CD4-positive, alpha-beta T cell treated with Interleukin-4 for 1 hour (primary cell): ENCODE measurements at regions not wholly inside any gene's neighbourhood (a gene's known extent, or its start where the extent isn't known, plus 50 kb on each side); places are given as distances from the start of the nearest gene placed in this dataset.
"Not testable (repeated sequence)": the region's sequence is repeated elsewhere in the genome, so short reads cannot be mapped to it uniquely, and the experiment has no call there.

Experiments
- DNase-seq, 2 donors: peaks; one replicate each; pipeline ENCODE4 v3.0.0-alpha.2; 2020 to 2022

- no peak for DNase-seq
Measured at GRCh38 chr10:109727436-109727835, 195.9 kb downstream of the XPNPEP1 start.

- DNase-seq, result no peak
Measured at GRCh38 chr10:109726473-109726872, 196.8 kb downstream of the XPNPEP1 start.

DNA sequence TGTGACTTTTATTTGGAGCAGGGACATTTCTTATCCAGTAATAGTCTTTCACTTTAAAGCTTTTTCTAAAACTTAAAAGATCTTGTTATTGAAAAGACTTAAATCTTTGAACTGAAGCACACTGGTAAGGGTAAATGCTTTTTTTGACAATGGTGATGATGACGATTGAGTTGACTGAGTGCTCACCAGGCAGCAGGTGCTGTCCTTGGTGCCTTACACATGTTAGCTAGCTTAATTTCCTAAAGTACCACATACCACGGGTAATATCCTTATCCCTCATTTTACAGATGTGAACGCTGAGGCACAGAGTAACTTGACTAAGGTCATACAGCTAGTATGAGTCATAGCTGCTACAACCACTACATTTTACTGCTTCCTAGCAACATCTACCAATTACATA lies 200.0 kb downstream of the XPNPEP1 start:
- no peak for DNase-seq

- DNase-seq, result no peak
Measured at GRCh38 chr10:109721453-109722064, 201.8 kb downstream of the XPNPEP1 start.

DNA sequence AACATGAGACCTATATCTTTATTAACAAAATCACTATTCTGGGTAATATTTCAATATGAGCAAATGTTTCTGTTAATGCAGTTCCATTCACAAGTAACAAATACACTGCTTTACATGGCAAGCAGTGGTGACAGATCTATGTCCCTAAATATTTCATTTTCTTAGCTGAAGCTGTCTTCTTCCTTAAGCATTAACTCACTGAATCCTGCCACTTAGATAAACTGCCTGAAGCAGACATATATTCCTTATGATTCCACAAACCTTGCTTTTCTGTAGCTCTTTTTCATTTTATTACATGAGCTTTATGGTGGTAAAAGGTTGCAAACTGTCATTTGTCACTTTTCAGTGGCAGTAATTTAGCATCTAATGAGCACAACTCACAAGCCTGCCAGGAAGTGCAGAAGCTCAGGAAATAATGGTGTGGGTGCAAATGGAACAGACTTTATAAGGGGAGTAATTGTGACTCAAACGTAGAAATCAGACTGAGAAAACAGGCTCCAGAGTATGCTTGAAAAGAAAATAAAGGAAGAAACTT lies 217.2 kb downstream of the XPNPEP1 start:
- DNase-seq, result no peak

GRCh38 chr10:109701633-109702215 lies 221.6 kb downstream of the XPNPEP1 start:
- DNase-seq, result no peak

DNA sequence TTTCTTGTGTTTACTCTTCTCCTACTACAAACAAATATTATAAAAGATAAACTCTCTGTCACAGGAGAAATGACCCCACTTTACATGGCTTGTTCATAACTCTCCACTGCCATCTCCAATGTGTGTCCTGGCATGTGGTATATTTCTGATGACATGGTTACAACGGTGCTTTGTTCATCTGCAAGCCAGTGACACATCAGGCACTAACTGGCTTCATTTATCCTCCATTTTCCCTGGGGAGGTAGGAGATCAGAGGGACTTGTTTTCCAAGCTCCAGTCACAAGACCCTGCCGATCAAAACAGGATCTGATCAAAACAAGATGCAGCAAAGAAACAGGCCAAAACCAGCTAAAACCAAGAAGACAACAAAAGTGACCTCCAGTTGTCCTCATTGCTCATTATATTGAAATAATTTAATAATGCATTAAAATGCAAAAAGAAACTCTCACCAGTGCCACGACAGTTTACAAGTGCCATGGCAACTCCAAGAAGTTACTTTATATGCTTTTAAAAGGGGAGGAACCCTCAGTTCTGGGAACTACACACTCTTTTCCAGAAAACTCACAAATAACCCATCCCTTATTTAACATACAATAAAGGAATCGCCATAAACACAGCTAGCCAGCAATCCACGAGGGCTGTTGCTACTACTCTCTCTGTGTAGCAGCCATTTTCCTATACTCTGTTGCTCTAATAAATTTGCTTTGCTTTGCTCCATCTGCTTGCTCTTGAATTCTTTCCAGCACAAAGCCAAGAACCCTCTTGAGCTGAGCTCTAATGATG lies 224.2 kb downstream of the XPNPEP1 start:
- DNase-seq, result no peak

DNA sequence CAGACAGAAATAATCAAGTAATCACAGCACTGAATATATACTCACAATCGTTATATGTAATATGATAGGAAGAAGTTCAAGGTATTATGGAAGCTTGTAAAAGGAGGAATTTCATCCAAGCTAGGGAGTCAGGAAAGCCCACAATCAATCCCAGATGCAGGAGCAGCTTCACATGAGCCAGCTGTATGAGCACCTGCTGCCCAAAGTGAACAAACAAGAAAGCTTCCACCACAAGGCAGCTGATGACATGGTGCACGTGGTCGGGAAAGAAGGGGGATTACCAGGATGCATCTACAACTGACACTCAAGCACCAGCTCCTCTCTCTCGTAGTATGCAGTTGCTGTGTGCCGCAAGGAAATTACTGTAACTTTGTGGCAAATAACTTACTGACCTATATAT lies 225.2 kb downstream of the XPNPEP1 start:
- no peak for DNase-seq

- DNase-seq, result no peak
Measured at GRCh38 chr10:109696981-109697775, 226.1 kb downstream of the XPNPEP1 start.

DNA sequence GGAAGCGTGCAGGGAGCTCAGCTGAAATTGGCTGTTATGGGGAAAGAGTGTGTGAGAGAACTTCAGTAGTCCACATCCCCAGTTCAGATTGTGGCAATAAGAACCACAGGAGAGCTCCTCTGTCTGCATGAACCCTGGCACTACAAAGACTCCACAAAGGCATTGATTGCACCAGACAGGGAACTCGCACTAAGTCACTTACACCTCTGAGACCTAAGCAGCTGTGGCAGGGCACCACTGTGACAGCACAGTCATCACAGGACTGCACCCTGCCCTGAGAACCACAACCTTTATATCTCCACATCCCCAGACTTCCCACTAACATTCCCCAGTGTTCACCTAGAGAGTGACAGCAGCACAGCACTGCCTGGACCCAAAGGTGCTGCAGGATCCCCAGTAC lies 226.8 kb downstream of the XPNPEP1 start:
- no peak for DNase-seq

DNA sequence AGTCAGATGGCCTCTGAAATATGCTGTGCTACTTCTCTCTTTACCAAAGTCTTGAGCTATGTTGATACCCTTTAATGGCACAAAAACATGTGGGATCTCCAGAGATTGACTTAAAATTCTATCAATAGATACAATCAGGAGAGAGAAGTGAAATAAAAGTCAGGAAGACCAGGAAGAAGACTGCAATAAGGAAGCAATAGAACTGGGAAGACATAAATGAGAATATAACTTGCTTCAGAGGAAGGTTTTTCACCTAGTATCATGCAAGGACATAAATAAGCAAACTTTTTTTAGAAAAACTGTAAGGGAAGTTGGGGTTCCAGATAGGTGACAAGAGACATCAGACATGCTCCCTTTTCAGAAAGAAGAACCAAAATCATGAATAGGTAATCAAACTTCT lies 227.3 kb downstream of the XPNPEP1 start:
- no peak for DNase-seq

DNA sequence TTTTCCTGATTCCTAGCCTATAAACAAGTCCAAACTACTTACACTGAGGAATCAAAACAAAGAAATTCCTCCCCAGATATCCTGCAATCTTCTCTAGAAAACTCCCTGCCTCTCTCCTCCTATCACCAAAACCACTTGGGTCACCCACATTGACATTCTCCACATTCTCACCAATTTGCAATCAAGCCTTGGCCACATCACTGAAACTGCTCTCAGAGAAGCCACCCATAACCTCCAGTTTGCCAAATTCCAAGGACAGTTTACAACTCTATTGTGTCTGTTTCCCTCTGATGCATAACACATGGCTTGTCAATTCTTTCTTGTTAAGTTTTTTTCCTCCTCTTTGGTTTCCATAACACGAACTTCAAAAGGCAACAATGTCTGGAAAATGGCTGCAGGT lies 233.5 kb downstream of the XPNPEP1 start:
- no peak for DNase-seq

DNA sequence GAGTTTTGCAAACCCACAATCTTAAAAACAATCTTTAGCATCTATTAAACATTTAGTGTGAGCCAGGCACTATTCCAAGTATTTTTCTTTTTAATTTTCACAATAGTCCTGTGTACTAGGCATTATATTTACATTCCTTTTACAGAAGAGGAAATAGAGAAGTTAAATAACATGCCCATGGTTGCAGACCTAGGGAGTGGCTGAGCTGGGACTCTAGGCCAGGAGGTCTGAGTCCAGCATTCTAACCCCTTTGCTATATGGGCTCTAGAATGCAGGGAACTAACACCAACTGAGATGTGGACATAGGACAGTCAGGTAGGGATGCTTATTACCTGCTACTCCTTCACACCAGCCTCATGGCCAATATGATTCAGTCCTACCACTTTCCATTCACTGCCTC lies 243.8 kb downstream of the XPNPEP1 start:
- no peak for DNase-seq

DNA sequence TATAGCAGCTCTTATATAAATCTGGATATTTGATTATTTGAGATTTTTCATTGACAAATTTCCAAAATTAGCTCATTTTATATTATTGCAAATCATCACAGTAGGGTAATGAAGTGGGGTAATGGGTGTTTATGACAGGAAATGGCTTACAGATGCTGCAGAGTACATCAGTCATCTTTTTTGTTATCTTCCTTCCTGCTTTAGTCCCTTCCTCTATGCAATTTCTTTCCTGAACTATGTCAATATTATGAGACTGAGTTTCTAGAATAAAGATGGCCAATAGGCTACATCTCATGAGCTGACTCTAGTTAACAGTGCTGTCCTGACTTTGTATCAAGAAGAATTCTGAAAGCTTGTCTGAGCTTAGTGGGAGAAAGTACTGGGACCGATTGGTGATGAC lies 244.5 kb downstream of the XPNPEP1 start:
- no peak for DNase-seq

DNA sequence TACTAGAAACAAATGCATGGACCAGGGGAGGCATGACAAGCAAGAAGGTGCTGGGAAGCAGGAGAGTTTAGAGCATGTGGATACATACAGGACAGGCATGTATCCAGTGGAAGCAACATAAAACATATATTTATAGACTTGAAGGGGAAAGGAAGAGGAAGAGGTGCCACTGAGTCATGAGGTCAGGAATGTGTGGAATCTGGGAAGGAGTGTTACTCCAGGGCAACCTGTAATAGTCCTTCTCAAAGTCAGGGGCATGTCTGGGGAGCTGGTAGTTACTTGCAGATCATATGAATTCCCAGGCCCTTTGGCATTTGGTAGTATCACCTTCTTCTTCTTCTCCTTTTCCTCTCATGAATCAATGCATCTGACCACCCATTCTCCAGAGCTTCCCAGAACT lies 246.6 kb downstream of the XPNPEP1 start:
- DNase-seq, result no peak

DNA sequence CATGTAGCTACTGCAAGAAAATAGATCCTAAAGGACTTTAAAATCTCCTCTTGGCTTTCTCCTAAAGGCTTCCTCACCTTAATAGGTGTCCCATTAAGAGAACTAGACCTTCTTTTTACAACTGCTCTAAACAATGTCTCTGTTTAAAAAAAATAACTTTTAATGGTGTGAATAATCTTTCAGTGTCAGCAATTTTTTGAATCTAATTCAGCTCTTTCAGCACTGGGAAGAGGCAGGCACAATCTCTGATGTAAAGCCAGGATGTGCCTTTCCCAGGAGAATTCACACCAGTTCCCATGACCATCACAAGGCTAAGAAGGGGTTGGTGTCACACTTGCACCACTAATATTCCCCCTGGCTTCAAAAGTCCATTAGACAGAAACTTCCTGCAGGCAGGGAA lies 254.6 kb downstream of the XPNPEP1 start:
- DNase-seq, result no peak

DNA sequence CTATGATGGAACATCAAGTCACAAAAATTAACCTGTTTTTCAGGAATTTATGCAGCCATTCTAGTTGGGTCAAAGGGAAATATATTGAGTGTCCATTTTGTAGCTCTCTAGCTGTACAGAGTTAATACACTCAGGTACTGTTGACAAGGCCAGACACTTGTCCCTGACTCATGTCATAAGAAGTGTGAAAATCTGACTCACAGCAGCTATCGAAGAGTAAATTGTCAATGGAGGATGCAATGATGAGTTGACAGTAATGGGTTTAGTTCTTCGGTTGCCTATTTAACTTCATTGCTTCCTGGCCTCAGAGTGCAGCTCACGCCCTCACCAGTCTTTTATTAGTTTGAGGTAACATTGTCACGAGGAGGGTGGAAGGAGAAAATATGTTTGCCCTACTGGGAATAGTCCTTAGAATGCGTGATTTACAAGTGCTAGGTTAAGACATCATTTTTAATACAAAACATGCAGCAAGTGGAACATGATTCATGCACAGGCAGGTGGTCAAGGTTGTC lies 255.1 kb downstream of the XPNPEP1 start:
- DNase-seq, result no peak

- no peak for DNase-seq
Measured at GRCh38 chr10:109665321-109665720, 258.0 kb downstream of the XPNPEP1 start.

- no peak for DNase-seq
Measured at GRCh38 chr10:109664554-109664953, 258.8 kb downstream of the XPNPEP1 start.

DNA sequence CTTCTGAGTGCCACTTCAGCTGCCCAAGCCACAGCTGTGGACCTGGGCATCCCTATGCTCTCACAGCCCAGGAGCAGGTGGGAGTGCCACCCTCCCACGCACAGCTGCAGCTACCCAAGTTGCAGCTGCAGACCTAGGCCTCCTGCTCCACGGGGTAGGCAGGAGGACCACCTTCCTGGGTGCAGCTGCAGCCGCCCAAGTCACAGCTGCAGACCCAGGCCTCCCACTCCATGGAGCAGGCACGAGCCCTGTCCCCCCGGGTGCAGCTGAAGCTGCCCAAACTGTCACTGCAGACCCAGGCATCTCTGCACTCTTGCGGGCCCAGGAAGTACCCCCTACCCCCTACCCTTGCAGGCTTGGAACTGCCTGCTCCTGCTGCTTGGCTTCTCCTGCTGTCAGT lies 260.2 kb downstream of the XPNPEP1 start:
- DNase-seq, result no peak

GRCh38 chr10:109652612-109653011 lies 270.7 kb downstream of the XPNPEP1 start:
- DNase-seq, result not testable (repeated sequence)

GRCh38 chr10:109650228-109650627 lies 273.1 kb downstream of the XPNPEP1 start:
- DNase-seq, result no peak

DNA sequence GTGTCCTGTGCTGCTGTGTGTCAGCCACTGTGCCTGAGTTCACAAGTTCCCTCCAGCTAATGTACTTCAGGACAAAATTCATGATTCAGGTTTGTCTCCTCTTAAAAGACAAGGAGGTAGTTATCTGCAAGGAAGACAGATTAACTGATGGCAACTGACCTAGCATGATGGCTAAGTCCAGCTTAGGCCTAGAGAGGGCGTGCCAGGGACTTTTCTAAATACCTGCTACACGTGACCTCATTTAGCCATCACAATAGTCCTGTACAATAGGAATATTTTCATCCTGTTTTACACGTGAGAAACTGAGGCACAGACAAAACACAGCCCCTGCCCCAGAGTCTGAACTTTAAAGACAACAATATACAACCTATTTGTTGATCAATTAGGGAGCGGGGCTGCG lies 275.7 kb downstream of the XPNPEP1 start:
- DNase-seq, result no peak
